ENCODE measurements at regions not wholly inside any gene's neighbourhood (a gene's known extent, or its start where the extent isn't known, plus 50 kb on each side); places are given as distances from the start of the nearest gene placed in this dataset.
A peak's percentile ranks its signal among the peaks of the same experiment; 100 is the strongest.

- ChIA-PET RAD21 (ENCODE audit: low non-redundant PET in 1 of 2, low total read pairs in 2 of 2, uncharacterized antibody in 2 of 2, unreplicated experiment in 2 of 2) (no interaction called here), CTCF (no interaction called here), POLR2A (no interaction called here)
- Histone ChIP-seq H3K27me3 (ENCODE audit: insufficient read depth, low read length) (peaks cover 21% of the 10 kb centered on the region), H3K4me2 (ENCODE audit: low read length) (no peak overlapping the region), H2AFZ (ENCODE audit: low read depth, low read length, poor library complexity, severe bottlenecking) (no peak overlapping the region), H3K79me2 (ENCODE audit: insufficient read depth, low read length) (no peaks in the 10 kb centered on the region), H4K20me1 (ENCODE audit: insufficient read depth) (no peaks in the 10 kb centered on the region), H3K4me3 (replicated peaks in 1 of 2; ENCODE audit: low read depth in 1 of 2, low read length in 2 of 2) (no peak overlapping the region), H3K9me3 (ENCODE audit: control insufficient read depth in 1 of 2, insufficient read depth in 1 of 2, low read depth in 1 of 2, low read length in 2 of 2) (no peaks in the 10 kb centered on the region), H3K36me3 (ENCODE audit: control insufficient read depth in 1 of 2, insufficient read depth in 2 of 2, low read length in 2 of 2) (no peaks in the 10 kb centered on the region), H3K4me1 (ENCODE audit: control insufficient read depth in 1 of 2, insufficient read depth in 2 of 2, low read length in 2 of 2) (no peaks in the 10 kb centered on the region), H3K9ac (ENCODE audit: low read length) (no peak overlapping the region), H3K27ac (ENCODE audit: low read depth, low read length) (no peak overlapping the region), H3K9me2 (ENCODE audit: insufficient read depth) (no peaks in the 10 kb centered on the region)
- ATAC-seq, result no peak
- no peak for DNase-seq (ENCODE audit: low read depth, low spot score)
- no peak for TF ChIP-seq ZBTB33 (IDR thresholded peaks at IDR 0.05; ENCODE audit: extremely low read depth, insufficient replicate concordance, low read length)
- TF ChIP-seq TCF7L2 (IDR thresholded peaks at IDR 0.05; ENCODE audit: borderline replicate concordance, extremely low read depth, insufficient read depth, insufficient read length), result no peak
- intact Hi-C loops (cut with micrococcal nuclease), result no loop called here
- no TSS peak for BruUV-seq (replicated peaks)
Measured at GRCh38 chr18:1075876-1076275, 171.2 kb downstream of the ADCYAP1 start.

- Histone ChIP-seq H3K4me2 (ENCODE audit: low read length) (no peak overlapping the region), H3K36me3 (ENCODE audit: control insufficient read depth in 1 of 2, insufficient read depth in 2 of 2, low read length in 2 of 2) (no peaks in the 10 kb centered on the region), H3K4me3 (replicated peaks in 1 of 2; ENCODE audit: low read depth in 1 of 2, low read length in 2 of 2) (no peak overlapping the region), H3K27ac (ENCODE audit: low read depth, low read length) (no peak overlapping the region), H4K20me1 (ENCODE audit: insufficient read depth) (no peaks in the 10 kb centered on the region), H3K9me3 (ENCODE audit: control insufficient read depth in 1 of 2, insufficient read depth in 1 of 2, low read depth in 1 of 2, low read length in 2 of 2) (no peaks in the 10 kb centered on the region), H3K27me3 (ENCODE audit: insufficient read depth, low read length) (peaks cover 26% of the 10 kb centered on the region), H3K9ac (ENCODE audit: low read length) (no peak overlapping the region), H2AFZ (ENCODE audit: low read depth, low read length, poor library complexity, severe bottlenecking) (no peak overlapping the region), H3K79me2 (ENCODE audit: insufficient read depth, low read length) (no peaks in the 10 kb centered on the region), H3K4me1 (ENCODE audit: control insufficient read depth in 1 of 2, insufficient read depth in 2 of 2, low read length in 2 of 2) (no peaks in the 10 kb centered on the region), H3K9me2 (ENCODE audit: insufficient read depth) (no peaks in the 10 kb centered on the region)
- ATAC-seq (no peak), DNase-seq (ENCODE audit: low read depth, low spot score) (no peak)
- BruUV-seq (replicated peaks), result no TSS peak
- ChIA-PET RAD21 (ENCODE audit: low non-redundant PET in 1 of 2, low total read pairs in 2 of 2, uncharacterized antibody in 2 of 2, unreplicated experiment in 2 of 2) (no interaction called here), POLR2A (no interaction called here), CTCF (no interaction called here)
- intact Hi-C loops (cut with micrococcal nuclease), result no loop called here
- TF ChIP-seq SP1 (IDR thresholded peaks at IDR 0.05; ENCODE audit: low read depth) (no peak), CBX3 (IDR thresholded peaks at IDR 0.05; ENCODE audit: low read depth) (no peak), RAD21 (IDR thresholded peaks at IDR 0.05; ENCODE audit: low read depth) (peak; percentile 13; the same call in 1 of the 2 replicates), POLR2AphosphoS5 (IDR thresholded peaks at IDR 0.05; ENCODE audit: low read depth, low read length) (no peak), CEBPB (IDR thresholded peaks at IDR 0.05; ENCODE audit: low read depth) (no peak), JUND (IDR thresholded peaks at IDR 0.05) (no peak), ZBTB33 (IDR thresholded peaks at IDR 0.05; ENCODE audit: extremely low read depth, insufficient replicate concordance, low read length) (no peak), SIN3A (IDR thresholded peaks at IDR 0.05; ENCODE audit: low read depth) (no peak), SRF (IDR thresholded peaks at IDR 0.05; ENCODE audit: low read depth) (no peak), EZH2 (IDR thresholded peaks at IDR 0.05) (no peak), ZFX (IDR thresholded peaks at IDR 0.05) (no peak), CTCF (IDR thresholded peaks at IDR 0.05 in 2 of 3, conservative IDR thresholded peaks at IDR 0.05 in 1 of 3; ENCODE audit: borderline replicate concordance in 1 of 3, insufficient read depth in 1 of 3, low read depth in 2 of 3, low read length in 2 of 3) (peak in 2 of 3 experiments; percentile 7 to 19; a peak in 1 of 6 replicates), YY1 (IDR thresholded peaks at IDR 0.05; ENCODE audit: extremely low read depth, insufficient replicate concordance, low read depth, low read length) (no peak), ZNF274 (IDR thresholded peaks at IDR 0.05; ENCODE audit: low read depth, low read length) (no peak), ATF3 (IDR thresholded peaks at IDR 0.05) (no peak)
Measured at GRCh38 chr18:1078301-1078700, 173.6 kb downstream of the ADCYAP1 start.
